ENCODE measurements at regions not wholly inside any gene's neighbourhood (a gene's known extent, or its start where the extent isn't known, plus 50 kb on each side); places are given as distances from the start of the nearest gene placed in this dataset.
"Not testable (repeated sequence)": the region's sequence is repeated elsewhere in the genome, so short reads cannot be mapped to it uniquely, and the experiment has no call there.

DNA sequence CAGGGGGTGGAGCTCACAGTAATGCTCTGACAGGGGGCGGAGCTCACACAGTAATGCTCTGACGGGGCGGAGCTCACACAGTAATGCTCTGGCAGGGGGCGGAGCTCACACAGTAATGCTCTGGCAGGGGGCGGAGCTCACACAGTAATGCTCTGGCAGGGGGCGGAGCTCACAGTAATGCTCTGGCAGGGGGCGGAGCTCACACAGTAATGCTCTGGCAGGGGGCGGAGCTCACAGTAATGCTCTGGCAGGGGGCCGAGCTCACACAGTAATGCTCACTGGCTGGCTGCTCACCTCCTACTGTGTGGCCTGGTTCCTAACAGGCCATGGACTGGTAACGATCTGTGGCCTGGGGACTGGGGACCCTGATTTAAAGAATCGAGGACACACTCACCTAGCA is 53.9 kb upstream of the TNK2 start:
- not testable (repeated sequence) for H3K27ac ChIP-seq (ENCODE audit: low read depth, low read length); H3K27me3 ChIP-seq (ENCODE audit: control insufficient read depth in 5 of 5, insufficient read depth in 4 of 5, low read length in 5 of 5); H3K9ac ChIP-seq (ENCODE audit: low read length in 5 of 5); H3K9me3 ChIP-seq (ENCODE audit: control insufficient read depth in 5 of 5, low read length in 5 of 5); H3K4me3 ChIP-seq (ENCODE audit: low read depth in 1 of 5, low read length in 5 of 5)
- Histone ChIP-seq H3K36me3 (ENCODE audit: control insufficient read depth in 5 of 5, insufficient read depth in 5 of 5, low read length in 5 of 5) (peaks cover 0 to 41% (median 30%) of the 10 kb centered on the region in 5 donors), H3K4me1 (ENCODE audit: control insufficient read depth in 5 of 5, insufficient read depth in 5 of 5, low read length in 5 of 5) (peaks cover 0 to 11% (median 5%) of the 10 kb centered on the region in 5 donors)

DNA sequence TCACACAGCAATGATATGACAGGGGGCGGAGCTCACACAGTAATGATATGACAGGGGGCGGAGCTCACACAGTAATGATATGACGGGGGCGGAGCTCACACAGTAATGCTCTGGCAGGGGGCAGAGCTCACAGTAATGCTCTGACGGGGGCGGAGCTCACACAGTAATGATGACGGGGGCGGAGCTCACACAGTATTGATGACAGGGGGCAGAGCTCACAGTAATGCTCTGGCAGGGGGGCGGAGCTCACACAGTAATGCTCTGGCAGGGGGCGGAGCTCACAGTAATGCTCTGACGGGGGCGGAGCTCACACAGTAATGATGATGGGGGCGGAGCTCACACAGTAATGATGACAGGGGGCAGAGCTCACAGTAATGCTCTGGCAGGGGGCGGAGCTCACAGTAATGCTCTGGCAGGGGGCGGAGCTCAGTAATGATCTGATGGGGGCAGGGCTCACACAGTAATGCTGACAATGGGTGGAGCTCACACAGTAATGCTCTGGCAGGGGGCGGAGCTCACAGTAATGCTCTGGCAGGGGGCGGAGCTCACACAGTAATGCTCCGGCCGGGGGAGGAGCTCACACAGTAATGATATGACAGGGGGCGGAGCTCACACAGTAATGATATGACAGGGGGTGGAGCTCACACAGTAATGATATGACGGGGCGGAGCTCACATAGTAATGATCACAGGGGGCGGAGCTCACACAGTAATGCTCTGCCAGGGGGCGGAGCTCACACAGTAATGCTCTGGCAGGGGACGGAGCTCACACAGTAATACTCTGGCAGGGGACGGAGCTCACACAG is 52.8 kb upstream of the TNK2 start:
- not testable (repeated sequence) for H3K27ac ChIP-seq (ENCODE audit: low read depth, low read length); H3K9me3 ChIP-seq (ENCODE audit: control insufficient read depth in 5 of 5, low read length in 5 of 5); H3K9ac ChIP-seq (ENCODE audit: low read length in 5 of 5); H3K4me3 ChIP-seq (ENCODE audit: low read depth in 1 of 5, low read length in 5 of 5); H3K27me3 ChIP-seq (ENCODE audit: control insufficient read depth in 5 of 5, insufficient read depth in 4 of 5, low read length in 5 of 5)
- H3K4me1 ChIP-seq (ENCODE audit: control insufficient read depth in 5 of 5, insufficient read depth in 5 of 5, low read length in 5 of 5) = peaks cover 0 to 11% (median 5%) of the 10 kb centered on the region in 5 donors
- peaks cover 0 to 40% (median 27%) of the 10 kb centered on the region in 5 donors for H3K36me3 ChIP-seq (ENCODE audit: control insufficient read depth in 5 of 5, insufficient read depth in 5 of 5, low read length in 5 of 5)

DNA sequence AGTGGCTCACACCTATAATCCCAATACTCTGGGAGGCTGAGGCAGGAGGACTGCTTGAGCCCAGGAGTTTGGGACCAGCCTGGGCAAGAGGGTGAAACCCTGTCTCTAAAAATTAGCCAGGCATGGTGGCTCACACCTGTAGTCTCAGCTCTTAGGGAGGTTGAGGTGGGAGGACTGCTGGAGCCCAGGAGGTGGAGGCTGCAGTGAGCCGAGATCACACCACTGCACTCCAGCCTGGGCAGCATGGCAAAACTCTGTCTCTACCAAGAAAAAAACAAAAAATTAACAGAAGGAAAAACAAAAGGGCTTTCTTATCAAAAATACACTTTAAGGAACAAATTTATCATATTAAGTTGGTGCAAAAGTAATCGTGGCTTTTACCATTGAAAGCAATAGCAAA is 51.8 kb upstream of the TNK2 start:
- not testable (repeated sequence) for H3K9ac ChIP-seq (ENCODE audit: low read length in 5 of 5); H3K4me3 ChIP-seq (ENCODE audit: low read depth in 1 of 5, low read length in 5 of 5); H3K27ac ChIP-seq (ENCODE audit: low read depth, low read length); H3K9me3 ChIP-seq (ENCODE audit: control insufficient read depth in 5 of 5, low read length in 5 of 5); H3K27me3 ChIP-seq (ENCODE audit: control insufficient read depth in 5 of 5, insufficient read depth in 4 of 5, low read length in 5 of 5)
- peaks cover 0 to 16% (median 5%) of the 10 kb centered on the region in 5 donors for H3K4me1 ChIP-seq (ENCODE audit: control insufficient read depth in 5 of 5, insufficient read depth in 5 of 5, low read length in 5 of 5)
- peaks cover 0 to 31% (median 21%) of the 10 kb centered on the region in 5 donors for H3K36me3 ChIP-seq (ENCODE audit: control insufficient read depth in 5 of 5, insufficient read depth in 5 of 5, low read length in 5 of 5)

DNA sequence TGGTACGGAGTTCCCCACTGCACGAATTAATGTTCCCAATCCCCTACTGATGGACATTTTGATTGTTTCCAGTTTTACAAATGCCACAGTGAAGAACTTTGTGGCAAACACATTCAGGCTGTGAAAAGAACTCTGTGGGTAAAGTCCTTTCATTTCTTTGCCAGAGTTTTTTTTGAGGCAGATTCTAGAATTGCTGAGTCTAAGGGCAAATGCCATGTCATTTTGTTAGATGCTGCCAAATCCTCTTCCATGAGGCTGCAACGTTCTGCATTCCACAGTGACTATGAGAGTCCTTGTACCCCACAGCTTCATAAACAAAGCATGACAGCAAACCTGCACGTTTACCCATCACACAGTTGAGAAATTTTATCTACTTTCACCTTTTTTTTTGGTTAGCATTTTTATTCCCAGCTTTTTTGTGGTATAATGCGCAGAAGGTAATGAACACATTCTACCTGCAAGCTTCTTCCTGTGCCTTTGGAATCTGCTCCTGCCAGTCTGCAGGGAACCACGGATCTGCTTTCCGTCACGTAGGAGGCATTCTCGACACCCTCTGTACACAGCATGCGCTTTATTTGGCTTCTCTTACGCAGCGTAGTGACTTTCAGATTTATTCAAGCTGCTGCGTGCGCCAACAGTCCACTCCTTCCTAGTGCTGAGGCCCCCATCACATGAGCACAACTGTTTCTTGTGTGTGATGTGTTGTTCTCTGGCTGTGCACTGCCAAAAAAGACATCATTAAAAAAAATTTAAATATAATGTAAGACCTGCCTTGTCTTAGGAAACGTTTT is 51.2 kb upstream of the TNK2 start:
- not testable (repeated sequence) for H3K9ac ChIP-seq (ENCODE audit: low read length in 5 of 5); H3K27ac ChIP-seq (ENCODE audit: low read depth, low read length); H3K27me3 ChIP-seq (ENCODE audit: control insufficient read depth in 5 of 5, insufficient read depth in 4 of 5, low read length in 5 of 5); H3K9me3 ChIP-seq (ENCODE audit: control insufficient read depth in 5 of 5, low read length in 5 of 5); H3K4me3 ChIP-seq (ENCODE audit: low read depth in 1 of 5, low read length in 5 of 5)
- peaks cover 0 to 25% (median 15%) of the 10 kb centered on the region in 5 donors for H3K36me3 ChIP-seq (ENCODE audit: control insufficient read depth in 5 of 5, insufficient read depth in 5 of 5, low read length in 5 of 5)
- peaks cover 0 to 16% (median 6%) of the 10 kb centered on the region in 5 donors for H3K4me1 ChIP-seq (ENCODE audit: control insufficient read depth in 5 of 5, insufficient read depth in 5 of 5, low read length in 5 of 5)

DNA sequence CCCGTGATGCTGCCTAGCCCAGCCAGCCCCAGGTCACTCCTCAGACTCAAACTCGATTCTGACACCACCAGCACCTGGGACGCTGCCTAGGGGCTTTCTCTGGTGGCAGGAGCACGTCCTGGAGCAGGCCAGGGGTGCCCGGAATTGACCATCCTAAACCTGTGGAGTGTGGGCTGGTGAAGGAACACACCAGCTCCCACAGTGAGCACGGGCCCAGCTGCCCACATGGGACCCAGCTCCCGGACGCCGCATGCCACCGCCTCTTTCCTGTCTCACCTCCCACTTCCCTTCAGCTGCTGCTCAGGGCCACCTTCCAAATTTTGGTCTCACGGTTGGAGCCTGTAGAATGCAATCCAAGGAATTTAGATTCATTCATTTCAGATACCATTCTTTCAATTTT is 50.4 kb upstream of the TNK2 start:
- not testable (repeated sequence) for H3K4me3 ChIP-seq (ENCODE audit: low read depth in 1 of 5, low read length in 5 of 5); H3K27ac ChIP-seq (ENCODE audit: low read depth, low read length); H3K9me3 ChIP-seq (ENCODE audit: control insufficient read depth in 5 of 5, low read length in 5 of 5); H3K27me3 ChIP-seq (ENCODE audit: control insufficient read depth in 5 of 5, insufficient read depth in 4 of 5, low read length in 5 of 5); H3K9ac ChIP-seq (ENCODE audit: low read length in 5 of 5)
- H3K36me3 ChIP-seq (ENCODE audit: control insufficient read depth in 5 of 5, insufficient read depth in 5 of 5, low read length in 5 of 5) = peaks cover 0 to 19% (median 13%) of the 10 kb centered on the region in 5 donors
- H3K4me1 ChIP-seq (ENCODE audit: control insufficient read depth in 5 of 5, insufficient read depth in 5 of 5, low read length in 5 of 5) = peaks cover 0 to 16% (median 6%) of the 10 kb centered on the region in 5 donors
